ENCODE measurements at regions not wholly inside any gene's neighbourhood (a gene's known extent, or its start where the extent isn't known, plus 50 kb on each side); places are given as distances from the start of the nearest gene placed in this dataset.
"Not testable (repeated sequence)": the region's sequence is repeated elsewhere in the genome, so short reads cannot be mapped to it uniquely, and the experiment has no call there.

GRCh38 chr4:43089730-43090129 is 197.2 kb downstream of the GRXCR1 start:
- no peak for DNase-seq (ENCODE audit: low read depth in 2 of 2)

GRCh38 chr4:43103048-43103447 is 210.5 kb downstream of the GRXCR1 start:
- no peak for DNase-seq (ENCODE audit: low read depth in 2 of 2)

- no peak for DNase-seq (ENCODE audit: low read depth in 2 of 2)
These were observed 219.6 kb downstream of the GRXCR1 start for GRCh38 chr4:43112139-43112538.

DNA sequence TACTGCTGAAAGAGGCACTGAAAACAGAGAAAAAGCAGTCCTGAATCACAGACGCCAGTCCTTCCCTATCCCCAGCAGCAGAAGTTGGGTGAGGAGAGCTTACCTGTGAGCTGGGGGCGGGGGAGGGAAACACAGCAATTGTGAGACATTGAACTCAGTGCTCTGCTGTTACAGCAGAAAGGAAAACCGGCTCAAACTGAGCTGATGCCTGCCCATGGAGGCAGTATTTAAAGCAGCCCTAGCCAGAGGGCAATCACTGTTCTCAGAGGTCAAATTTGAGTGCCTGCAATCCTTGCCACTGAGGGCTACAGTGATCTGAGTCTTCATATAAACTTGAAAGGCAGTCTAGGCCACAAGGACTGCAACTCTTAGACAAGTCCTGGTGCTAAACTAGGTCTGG is 220.7 kb downstream of the GRXCR1 start:
- DNase-seq (ENCODE audit: low read depth in 2 of 2): no peak

- no peak for DNase-seq (ENCODE audit: low read depth in 2 of 2)
These were observed 234.1 kb downstream of the GRXCR1 start for GRCh38 chr4:43126595-43126994.

DNA sequence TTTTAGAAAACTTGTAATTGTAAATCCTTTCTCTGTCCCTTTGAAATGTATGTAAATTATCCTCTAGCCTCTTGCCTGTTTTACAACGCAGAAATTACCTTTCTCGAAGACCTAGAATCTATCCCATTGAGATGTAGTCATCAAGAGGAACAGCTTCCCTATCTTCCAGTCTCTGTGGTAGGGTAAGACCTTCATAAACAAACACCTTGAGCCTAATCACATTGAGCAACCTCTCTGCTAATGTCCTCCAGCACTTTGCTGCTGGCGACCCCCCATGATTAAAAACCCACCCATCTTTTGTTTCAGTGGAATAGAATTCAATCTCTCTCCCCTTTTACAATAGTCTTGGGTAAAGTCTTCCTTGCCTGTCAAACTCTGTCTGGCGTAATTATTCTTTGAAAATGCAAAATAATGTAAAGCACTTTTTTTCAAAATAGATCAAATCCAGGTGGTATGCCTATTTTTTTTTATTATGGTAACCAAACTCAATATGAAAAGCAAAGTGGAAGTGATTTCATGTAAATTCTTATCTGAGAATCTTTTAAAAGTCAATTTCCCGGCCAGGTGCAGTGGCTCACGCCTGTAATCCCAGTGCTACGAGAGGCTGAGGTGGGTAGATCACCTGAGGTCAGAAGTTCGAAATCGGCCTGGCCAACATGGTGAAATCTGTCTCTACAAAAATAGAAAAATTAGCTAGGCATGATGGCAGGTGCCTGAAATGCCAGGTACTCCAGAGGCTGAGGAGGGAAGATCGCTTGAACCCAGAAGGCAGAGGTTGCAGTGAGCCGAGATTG is 237.9 kb downstream of the GRXCR1 start:
- DNase-seq (ENCODE audit: low read depth in 2 of 2): no peak

GRCh38 chr4:43132010-43132582 is 239.6 kb downstream of the GRXCR1 start:
- peak; percentile 27 to 32 for DNase-seq (ENCODE audit: low read depth in 2 of 2)

GRCh38 chr4:43133566-43133965 is 241.1 kb downstream of the GRXCR1 start:
- no peak for DNase-seq (ENCODE audit: low read depth in 2 of 2)

- no peak for DNase-seq (ENCODE audit: low read depth in 2 of 2)
These were observed 244.2 kb downstream of the GRXCR1 start for GRCh38 chr4:43136752-43137151.

GRCh38 chr4:43146198-43146597 is 253.7 kb downstream of the GRXCR1 start:
- DNase-seq (ENCODE audit: low read depth in 2 of 2): no peak

GRCh38 chr4:43148481-43148880 is 256.0 kb downstream of the GRXCR1 start:
- no peak for DNase-seq (ENCODE audit: low read depth in 2 of 2)

GRCh38 chr4:43163101-43163792 is 270.7 kb downstream of the GRXCR1 start:
- no peak for DNase-seq (ENCODE audit: low read depth in 2 of 2)

- DNase-seq (ENCODE audit: low read depth in 2 of 2): no peak
These were observed 297.2 kb downstream of the GRXCR1 start for GRCh38 chr4:43189741-43190140.

DNA sequence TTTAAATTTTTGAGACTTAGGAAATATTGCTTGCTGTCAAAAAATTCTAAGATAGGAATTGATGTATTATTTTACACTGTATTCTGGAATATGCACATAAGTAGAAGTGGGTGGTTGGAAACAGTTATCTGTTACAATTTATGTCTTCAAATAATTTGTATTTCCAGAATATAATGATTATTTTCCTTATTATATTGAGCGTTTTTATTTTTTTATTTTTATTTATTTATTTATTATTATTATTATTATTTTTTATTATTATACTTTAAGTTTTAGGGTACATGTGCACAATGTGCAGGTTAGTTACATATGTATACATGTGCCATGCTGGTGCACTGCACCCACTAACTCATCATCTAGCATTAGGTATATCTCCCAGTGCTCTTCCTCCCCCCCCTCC is 320.1 kb downstream of the GRXCR1 start:
- DNase-seq (ENCODE audit: low read depth in 2 of 2): not testable (repeated sequence)

- no peak for DNase-seq (ENCODE audit: low read depth in 2 of 2)
These were observed 331.3 kb downstream of the GRXCR1 start for GRCh38 chr4:43223820-43224219.

GRCh38 chr4:43224559-43224958 is 332.0 kb downstream of the GRXCR1 start:
- DNase-seq (ENCODE audit: low read depth in 2 of 2): no peak

DNA sequence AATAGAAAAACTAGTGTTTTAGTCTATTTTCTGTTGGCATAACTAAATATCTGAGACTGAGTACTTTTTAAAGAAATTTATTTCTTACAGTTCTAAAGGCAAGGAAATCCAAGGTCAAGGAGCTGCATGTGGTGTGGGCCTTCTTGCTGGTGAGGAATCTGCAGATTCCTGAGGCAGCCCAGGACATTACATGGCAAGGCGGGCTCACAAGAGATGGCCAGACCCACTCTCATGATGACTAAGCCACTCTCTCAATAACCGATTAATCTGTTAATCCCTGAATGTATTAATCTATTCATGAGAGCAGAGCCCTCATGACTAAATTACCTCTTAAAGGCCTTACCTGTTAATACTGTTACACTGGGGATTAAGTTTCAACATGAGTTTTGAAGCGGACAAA is 340.8 kb downstream of the GRXCR1 start:
- DNase-seq (ENCODE audit: low read depth in 2 of 2): no peak

DNA sequence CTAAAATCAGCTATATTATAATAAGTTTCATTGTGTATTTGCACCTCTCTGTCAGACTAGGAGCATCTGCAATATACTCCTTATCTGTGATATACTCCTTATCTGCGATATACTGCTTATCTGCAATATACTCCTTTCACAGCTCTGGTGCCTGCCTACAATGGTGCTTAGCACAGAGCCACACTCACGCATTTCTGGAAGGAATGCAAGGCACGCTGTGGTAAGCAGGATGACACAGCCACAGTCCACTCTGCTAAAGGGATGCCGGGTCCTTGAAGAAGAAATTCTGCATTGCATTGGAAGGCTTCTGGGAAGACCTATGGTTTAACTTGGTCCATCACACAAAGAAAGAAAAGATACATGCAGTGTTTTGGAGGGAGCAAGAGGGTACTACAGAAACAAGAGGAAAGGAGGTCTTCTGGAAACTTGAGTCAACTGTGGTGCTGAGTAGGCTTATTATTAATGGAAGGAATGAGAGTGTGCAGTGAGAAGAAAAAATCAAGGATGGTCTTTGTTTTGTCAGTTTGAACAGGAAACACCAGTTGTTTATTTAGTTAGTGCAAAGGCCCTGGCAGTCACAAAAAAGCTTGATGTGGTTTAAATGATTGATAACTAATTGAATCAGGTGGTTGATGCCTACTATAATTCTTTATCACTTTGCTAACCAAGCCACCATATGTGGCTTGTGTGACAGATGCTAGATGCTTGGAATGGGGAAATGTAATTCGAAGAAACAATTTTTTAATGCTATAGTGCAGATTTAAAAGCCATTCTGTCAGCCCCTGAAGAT is 342.3 kb downstream of the GRXCR1 start:
- no peak for DNase-seq (ENCODE audit: low read depth in 2 of 2)

DNA sequence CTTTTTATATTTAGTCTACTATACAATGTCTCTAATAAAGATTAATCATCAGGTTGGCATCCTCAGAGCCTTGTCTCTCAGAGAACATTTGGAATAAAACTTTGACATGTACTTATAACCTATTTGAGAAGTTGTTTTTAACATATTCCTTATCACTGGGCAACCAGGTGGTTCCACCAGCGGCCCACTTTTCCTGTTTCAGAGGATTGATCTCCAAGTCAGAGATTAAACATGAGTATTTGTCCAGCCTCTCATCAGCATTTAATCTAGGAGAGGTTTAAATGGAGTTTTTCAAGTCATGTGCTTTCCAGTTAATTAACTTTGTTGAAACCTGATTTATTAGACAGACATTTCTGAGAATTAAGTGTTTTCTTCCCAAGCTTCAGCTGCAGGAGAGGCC is 345.5 kb downstream of the GRXCR1 start:
- DNase-seq (ENCODE audit: low read depth in 2 of 2): no peak

DNA sequence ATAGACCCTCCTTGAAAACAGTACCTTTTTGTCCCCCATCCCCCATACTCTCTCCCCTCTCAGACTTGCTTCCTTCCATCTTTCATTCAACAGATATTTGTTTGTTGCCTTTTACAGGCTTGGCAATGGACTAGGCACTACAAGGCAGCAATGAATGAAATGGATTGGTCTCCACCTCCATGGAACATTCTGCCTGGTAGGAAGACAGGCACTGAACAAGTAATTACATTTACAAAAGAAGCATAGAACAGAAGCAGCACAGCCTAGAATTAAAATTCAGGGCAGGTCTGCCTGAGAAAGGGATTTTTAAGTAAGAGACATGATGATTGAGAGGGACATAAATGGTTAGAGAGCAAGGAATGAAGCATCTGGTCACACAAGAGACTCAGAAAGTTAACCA is 346.1 kb downstream of the GRXCR1 start:
- DNase-seq (ENCODE audit: low read depth in 2 of 2): no peak

DNA sequence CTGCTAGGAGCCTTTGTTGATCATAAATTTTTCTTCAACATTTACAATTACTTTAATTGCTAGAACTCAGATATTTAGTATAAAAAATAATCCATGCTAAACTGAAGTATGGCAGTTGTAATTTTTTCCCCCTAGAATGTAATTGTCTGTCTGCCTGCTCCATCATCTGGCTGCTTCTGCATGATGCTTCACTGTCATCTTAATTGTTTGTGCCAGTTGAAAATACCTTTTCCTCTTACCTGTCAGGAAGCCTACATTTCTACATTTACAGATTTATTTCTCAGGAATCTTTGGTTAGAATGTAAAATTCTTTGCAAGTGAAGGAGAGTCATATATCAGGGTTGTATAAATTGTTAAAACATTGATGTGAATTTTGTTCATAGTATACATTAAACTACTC is 348.6 kb downstream of the GRXCR1 start:
- no peak for DNase-seq (ENCODE audit: low read depth in 2 of 2)

GRCh38 chr4:43242606-43243005 is 350.1 kb downstream of the GRXCR1 start:
- DNase-seq (ENCODE audit: low read depth in 2 of 2): no peak

All from stimulated activated CD8-positive, alpha-beta memory T cell treated with anti-CD3 and anti-CD28 coated beads, Interleukin-2, amount 100 ng/mL, for 48 hours (primary cell).